Prostate gland (tissue), 2 donors: ENCODE measurements at regions not wholly inside any gene's neighbourhood (a gene's known extent, or its start where the extent isn't known, plus 50 kb on each side); places are given as distances from the start of the nearest gene placed in this dataset.

Source experiments
- DNase-seq: peaks from one replicate; pipeline ENCODE4 v3.0.0-alpha.2; 2019; ENCODE audit warnings: low spot score
- H3K27ac ChIP-seq, 2 donors: fragments of 200-600 bp; sonication (generic); 2 replicates each; pipeline ENCODE4 v1.5.1; 2017 to 2019
- H3K27me3 ChIP-seq: fragments of 200-600 bp; sonication (generic); replicated peaks from 2 replicates; pipeline ENCODE4 v1.5.1; 2019; ENCODE audit not compliant: insufficient read depth
- H3K36me3 ChIP-seq, 2 donors: fragments of 200-600 bp; sonication (generic); 1 replicate in 1 of 2; 2 replicates in 1 of 2; pipeline versions ENCODE4 v1.5.1 to v1.8.1; 2017 to 2019
- H3K4me1 ChIP-seq: fragments of 200-600 bp; sonication (generic); replicated peaks from 2 replicates; pipeline ENCODE4 v1.5.1; 2019
- H3K4me3 ChIP-seq, 2 donors: fragments of 200-600 bp; sonication (generic); 2 replicates each; pipeline ENCODE4 v1.5.1; 2017 to 2019
- H3K9me3 ChIP-seq: fragments of 200-600 bp; sonication (generic); 2 replicates; pipeline ENCODE4 v1.5.1; 2017
- POLR2A ChIP-seq: fragments of 450-650 bp; IDR thresholded peaks from one replicate; pipeline ENCODE4 v1.6.1; 2016; ENCODE audit warnings: antibody characterized with exemption, mild to moderate bottlenecking
- POLR2AphosphoS5 ChIP-seq: sonication (generic); formaldehyde crosslinking; IDR thresholded peaks from one replicate; pipeline ENCODE4 v1.6.1; 2017; ENCODE audit warnings: antibody characterized with exemption
- WGBS: methylation state at CpG from one replicate; pipeline ENCODE4 v1.1.5; 2018; 5-methylcytosine and 5-hydroxymethylcytosine counted together
- intact Hi-C: fragments of 100-400 bp; cut with DNase I; formaldehyde crosslinking; loops from one replicate; pipeline ENCODE4 v1.14.2; 2022
- TF ChIP-seq, protein P1 (sequence below), 4 experiments: fragments of 200-600 bp in 2 of 4; fragments of 450-650 bp in 2 of 4; sonication (generic) in 2 of 4; IDR thresholded peaks; 1 replicate in 3 of 4; 2 replicates in 1 of 4; pipeline ENCODE4 v1.5.1; 2016 to 2019; ENCODE audit warnings: antibody characterized with exemption in 4 of 4, mild to moderate bottlenecking in 2 of 4, moderate library complexity in 2 of 4

DNA sequence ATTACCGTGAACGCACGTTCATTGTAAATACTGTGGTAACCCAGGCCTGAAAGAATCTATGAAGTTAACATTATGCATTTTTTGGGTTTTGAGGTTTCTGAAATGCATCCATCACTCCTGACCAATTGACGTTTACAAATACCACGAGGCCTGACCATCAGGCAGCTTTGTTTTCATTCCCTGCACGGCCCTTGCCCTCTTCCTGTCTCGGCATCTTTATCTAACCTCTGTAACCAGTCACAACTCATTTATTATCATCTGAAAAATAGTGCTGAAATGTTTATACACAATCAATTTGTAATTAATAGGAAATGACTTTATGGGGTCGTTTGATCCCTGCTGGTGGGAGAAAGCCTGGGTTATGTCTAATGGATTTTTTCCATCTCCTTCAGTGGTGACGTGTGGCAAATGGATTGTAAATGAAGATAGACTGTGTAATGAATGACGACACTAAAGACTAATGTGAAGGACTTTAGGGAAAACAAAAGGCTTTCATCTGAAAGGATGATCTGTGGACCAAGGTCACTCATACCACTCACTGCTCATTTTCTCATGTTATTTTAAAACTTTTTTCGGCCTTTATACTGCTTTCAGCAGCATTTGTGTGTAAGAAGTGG lies 102.7 kb upstream of the SORBS2 start:
- DNase-seq, result no peak
- Histone ChIP-seq H3K36me3 (no peaks in the 10 kb centered on the region), H3K4me3 (no peak overlapping the region), H3K27ac (no peak overlapping the region), H3K27me3 (no peaks in the 10 kb centered on the region), H3K4me1 (no peaks in the 10 kb centered on the region), H3K9me3 (no peaks in the 10 kb centered on the region)
- TF ChIP-seq, protein P1, sequence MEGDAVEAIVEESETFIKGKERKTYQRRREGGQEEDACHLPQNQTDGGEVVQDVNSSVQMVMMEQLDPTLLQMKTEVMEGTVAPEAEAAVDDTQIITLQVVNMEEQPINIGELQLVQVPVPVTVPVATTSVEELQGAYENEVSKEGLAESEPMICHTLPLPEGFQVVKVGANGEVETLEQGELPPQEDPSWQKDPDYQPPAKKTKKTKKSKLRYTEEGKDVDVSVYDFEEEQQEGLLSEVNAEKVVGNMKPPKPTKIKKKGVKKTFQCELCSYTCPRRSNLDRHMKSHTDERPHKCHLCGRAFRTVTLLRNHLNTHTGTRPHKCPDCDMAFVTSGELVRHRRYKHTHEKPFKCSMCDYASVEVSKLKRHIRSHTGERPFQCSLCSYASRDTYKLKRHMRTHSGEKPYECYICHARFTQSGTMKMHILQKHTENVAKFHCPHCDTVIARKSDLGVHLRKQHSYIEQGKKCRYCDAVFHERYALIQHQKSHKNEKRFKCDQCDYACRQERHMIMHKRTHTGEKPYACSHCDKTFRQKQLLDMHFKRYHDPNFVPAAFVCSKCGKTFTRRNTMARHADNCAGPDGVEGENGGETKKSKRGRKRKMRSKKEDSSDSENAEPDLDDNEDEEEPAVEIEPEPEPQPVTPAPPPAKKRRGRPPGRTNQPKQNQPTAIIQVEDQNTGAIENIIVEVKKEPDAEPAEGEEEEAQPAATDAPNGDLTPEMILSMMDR (IDR thresholded peaks at IDR 0.05), result no peak
- no peak for TF ChIP-seq POLR2A
- no peak for TF ChIP-seq POLR2AphosphoS5
- 82% methylated on average over 11 of the region's 11 CpGs for WGBS
- intact Hi-C loops, result no loop called here

DNA sequence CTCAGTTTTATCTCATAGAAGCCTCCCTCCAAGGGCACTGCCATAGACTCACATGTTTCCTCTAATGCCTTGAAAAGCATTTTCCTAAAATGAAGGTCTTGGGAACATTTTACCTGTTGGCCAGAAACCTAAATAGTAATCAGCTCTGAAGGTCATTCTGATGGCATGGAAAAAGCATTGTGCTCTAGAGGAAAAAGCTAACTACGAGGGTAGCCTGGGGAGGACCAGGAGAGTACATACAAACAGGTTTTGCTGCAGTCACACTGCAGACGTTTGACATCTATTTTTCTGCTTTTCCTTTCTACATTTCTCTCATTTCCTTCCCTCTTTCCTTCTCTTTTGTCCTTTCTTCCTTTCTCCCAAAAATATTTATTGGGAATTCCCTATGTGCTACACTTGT lies 103.3 kb upstream of the SORBS2 start:
- no peaks in the 10 kb centered on the region for H3K9me3 ChIP-seq
- intact Hi-C loops, result no loop called here
- no peak overlapping the region for H3K4me3 ChIP-seq
- H3K4me1 ChIP-seq, result no peaks in the 10 kb centered on the region
- no peaks in the 10 kb centered on the region for H3K27me3 ChIP-seq
- no peaks in the 10 kb centered on the region for H3K36me3 ChIP-seq
- no peak overlapping the region for H3K27ac ChIP-seq
- WGBS, result 50% methylated on average over 2 of the region's 2 CpGs
- TF ChIP-seq POLR2AphosphoS5, result no peak
- TF ChIP-seq, protein P1 (IDR thresholded peaks at IDR 0.05), result no peak
- TF ChIP-seq POLR2A, result no peak
- DNase-seq, result no peak

DNA sequence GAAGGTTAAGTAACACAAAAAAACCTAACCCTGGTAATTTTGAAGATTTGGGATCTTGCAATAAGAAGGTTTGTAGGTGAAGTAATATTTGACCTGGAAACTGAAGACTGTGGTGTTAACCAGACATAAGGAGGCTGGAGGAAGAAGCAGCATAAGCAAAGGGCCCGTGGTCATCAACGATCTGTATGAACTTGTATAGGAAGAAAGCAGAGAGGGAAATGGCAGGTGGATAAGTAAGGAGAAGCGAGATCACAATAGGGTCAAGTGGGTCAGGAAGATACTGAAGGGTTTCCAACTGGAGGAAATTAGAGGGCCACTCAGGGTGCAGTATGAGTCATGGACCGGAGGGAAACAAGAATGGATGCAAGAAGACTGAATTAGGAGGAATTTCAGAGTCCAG lies 103.8 kb upstream of the SORBS2 start:
- Histone ChIP-seq H3K9me3 (no peaks in the 10 kb centered on the region), H3K4me3 (no peak overlapping the region), H3K27me3 (no peaks in the 10 kb centered on the region), H3K36me3 (no peaks in the 10 kb centered on the region), H3K27ac (no peak overlapping the region), H3K4me1 (no peaks in the 10 kb centered on the region)
- TF ChIP-seq, protein P1 (IDR thresholded peaks at IDR 0.05), result no peak
- TF ChIP-seq POLR2A (no peak), POLR2AphosphoS5 (no peak)
- WGBS, result 95% methylated on average over 4 of the region's 4 CpGs
- DNase-seq, result no peak
- intact Hi-C loops, result no loop called here

DNA sequence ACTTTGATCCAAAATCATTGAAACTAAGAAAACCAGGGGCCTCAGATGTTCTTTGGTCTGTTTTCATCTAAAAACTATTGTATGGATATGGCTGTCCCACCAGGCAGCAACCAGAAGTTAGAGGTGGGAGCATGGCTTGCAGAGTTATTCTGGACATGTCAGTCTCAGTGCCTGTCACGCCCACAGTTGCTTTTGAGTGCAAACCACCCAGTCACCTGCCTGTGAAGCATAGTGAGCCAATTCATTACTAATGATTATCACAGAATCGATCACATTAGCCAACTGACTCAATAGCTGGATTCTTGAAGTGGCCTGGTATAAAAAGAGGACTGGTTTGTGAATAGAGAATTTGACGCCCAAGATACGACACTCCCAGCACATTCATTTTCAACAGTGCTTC lies 104.2 kb upstream of the SORBS2 start:
- no peak overlapping the region for H3K27ac ChIP-seq
- no peaks in the 10 kb centered on the region for H3K27me3 ChIP-seq
- TF ChIP-seq POLR2A, result no peak
- TF ChIP-seq POLR2AphosphoS5, result no peak
- TF ChIP-seq, protein P1 (IDR thresholded peaks at IDR 0.05), result no peak
- H3K4me3 ChIP-seq, result no peak overlapping the region
- no peaks in the 10 kb centered on the region for H3K4me1 ChIP-seq
- intact Hi-C loops, result no loop called here
- no peaks in the 10 kb centered on the region for H3K9me3 ChIP-seq
- no peaks in the 10 kb centered on the region for H3K36me3 ChIP-seq
- DNase-seq, result no peak
- 95% methylated on average over 4 of the region's 4 CpGs for WGBS

DNA sequence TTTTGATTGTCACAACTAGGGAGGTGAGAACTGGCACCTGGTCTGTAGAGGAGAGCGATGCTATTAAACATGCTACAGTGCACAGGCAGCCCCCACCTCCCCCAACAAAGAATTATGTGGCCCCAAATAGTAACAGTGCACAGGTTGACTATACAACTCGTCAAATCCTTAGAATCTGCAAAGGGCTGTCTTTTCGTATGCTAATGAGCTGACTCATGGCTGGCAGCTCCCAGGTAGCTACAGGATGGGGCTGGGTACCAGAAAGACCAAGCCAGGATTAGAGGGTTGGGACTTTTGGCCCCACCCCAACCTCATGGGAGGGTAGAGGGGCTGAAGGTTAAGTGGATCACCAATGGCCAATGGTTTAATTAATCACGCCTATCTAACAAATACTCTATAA lies 104.7 kb upstream of the SORBS2 start:
- DNase-seq, result no peak
- intact Hi-C loops, result no loop called here
- WGBS, result 80% methylated on average over 4 of the region's 4 CpGs

More for the DNA sequence above, 104.7 kb upstream of the SORBS2 start:
- H3K36me3 ChIP-seq, result no peaks in the 10 kb centered on the region
- no peaks in the 10 kb centered on the region for H3K9me3 ChIP-seq
- H3K4me3 ChIP-seq, result no peak overlapping the region
- no peak overlapping the region for H3K27ac ChIP-seq
- H3K27me3 ChIP-seq, result no peaks in the 10 kb centered on the region
- TF ChIP-seq, protein P1 (IDR thresholded peaks at IDR 0.05), result no peak
- no peak for TF ChIP-seq POLR2AphosphoS5
- no peak for TF ChIP-seq POLR2A
- no peaks in the 10 kb centered on the region for H3K4me1 ChIP-seq
